Left ventricle myocardium inferior (tissue), 1 donor: ENCODE measurements at regions not wholly inside any gene's neighbourhood (a gene's known extent, or its start where the extent isn't known, plus 50 kb on each side); places are given as distances from the start of the nearest gene placed in this dataset.
"Not testable (repeated sequence)": the region's sequence is repeated elsewhere in the genome, so short reads cannot be mapped to it uniquely, and the experiment has no call there.

ENCODE experiments used
- DNase-seq: peaks from one replicate; pipeline ENCODE4 v3.0.0-alpha.2; 2020
- H3K27ac ChIP-seq: fragments of 200-600 bp; replicated peaks from 2 replicates; pipeline ENCODE4 v1.8.0; 2021
- H3K27me3 ChIP-seq: fragments of 200-600 bp; 2 replicates; pipeline ENCODE4 v1.8.0; 2021; ENCODE audit warnings: low read depth
- H3K36me3 ChIP-seq: fragments of 200-600 bp; 2 replicates; pipeline ENCODE4 v1.8.0; 2021
- H3K4me1 ChIP-seq: fragments of 200-600 bp; 2 replicates; pipeline ENCODE4 v1.8.0; 2021
- H3K4me3 ChIP-seq: fragments of 200-600 bp; 2 replicates; pipeline ENCODE4 v1.8.0; 2021; ENCODE audit warnings: mild to moderate bottlenecking, moderate library complexity
- H3K9me3 ChIP-seq: fragments of 200-600 bp; replicated peaks from 2 replicates; pipeline ENCODE4 v1.8.0; 2021
- CTCF ChIP-seq: fragments of 200-600 bp; IDR thresholded peaks from 2 replicates; pipeline ENCODE4 v1.8.0; 2021; ENCODE audit warnings: antibody characterized with exemption, mild to moderate bottlenecking, borderline replicate concordance
- intact Hi-C: fragments of 100-400 bp; cut with micrococcal nuclease; formaldehyde crosslinking; loops from one replicate; pipeline ENCODE4 v1.11.0; 2022
- donor health status: DM: no; HTN: yes; CAD: no; lungs with severe emphysema.

DNA sequence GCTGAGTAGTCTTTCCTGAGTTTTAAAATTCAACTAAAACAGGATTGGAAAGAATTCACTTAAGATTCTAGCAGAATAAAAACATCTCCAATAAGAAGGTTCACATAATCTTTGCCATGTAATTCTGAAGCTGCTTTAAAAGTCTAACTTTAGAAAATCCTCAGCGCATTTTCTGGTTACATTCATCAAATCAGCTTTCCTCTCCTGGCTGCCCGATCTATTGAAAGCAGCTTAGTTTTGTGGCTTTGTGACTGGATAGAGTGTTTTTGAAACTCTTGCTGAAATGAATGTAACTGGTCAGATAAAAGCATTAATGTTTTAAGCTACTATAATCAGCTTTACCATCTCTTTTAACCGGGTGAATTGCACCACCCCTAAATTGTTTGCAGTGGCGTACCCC lies 66.8 kb downstream of the DOP1B start:
- H3K36me3 ChIP-seq = peaks cover 82% of the 10 kb centered on the region

DNA sequence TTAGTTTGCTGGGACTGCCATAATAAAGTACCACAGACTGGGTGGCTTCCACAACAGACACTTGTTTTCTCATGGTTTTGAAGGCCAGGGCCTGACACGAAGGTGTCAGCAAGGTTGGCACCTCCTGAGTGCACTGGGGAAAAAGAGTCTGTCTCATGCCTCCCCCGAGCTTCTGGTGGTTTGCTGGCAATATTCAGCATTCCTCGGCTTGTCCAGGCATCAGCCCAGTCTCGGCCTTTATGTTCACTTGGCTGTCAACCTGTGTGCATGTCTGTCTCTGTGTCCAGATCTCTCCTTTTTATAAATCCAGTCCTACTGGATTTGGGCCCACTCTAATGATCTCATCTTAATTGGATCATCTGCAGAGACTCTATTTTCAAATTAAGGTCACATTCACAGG lies 72.6 kb downstream of the DOP1B start:
- Histone ChIP-seq H3K4me1 (peaks cover 19% of the 10 kb centered on the region), H3K27me3 (no peaks in the 10 kb centered on the region), H3K4me3 (no peak overlapping the region), H3K27ac (no peak overlapping the region), H3K36me3 (peaks cover 63% of the 10 kb centered on the region), H3K9me3 (no peaks in the 10 kb centered on the region)
- intact Hi-C loops = no loop called here
- DNase-seq = no peak
- TF ChIP-seq CTCF = no peak

More for the DNA sequence above, 66.8 kb downstream of the DOP1B start:
- Histone ChIP-seq H3K27ac (no peak overlapping the region), H3K27me3 (no peaks in the 10 kb centered on the region), H3K4me1 (no peaks in the 10 kb centered on the region), H3K4me3 (no peak overlapping the region), H3K9me3 (no peaks in the 10 kb centered on the region)
- TF ChIP-seq CTCF = no peak
- intact Hi-C loops = no loop called here
- no peak for DNase-seq

DNA sequence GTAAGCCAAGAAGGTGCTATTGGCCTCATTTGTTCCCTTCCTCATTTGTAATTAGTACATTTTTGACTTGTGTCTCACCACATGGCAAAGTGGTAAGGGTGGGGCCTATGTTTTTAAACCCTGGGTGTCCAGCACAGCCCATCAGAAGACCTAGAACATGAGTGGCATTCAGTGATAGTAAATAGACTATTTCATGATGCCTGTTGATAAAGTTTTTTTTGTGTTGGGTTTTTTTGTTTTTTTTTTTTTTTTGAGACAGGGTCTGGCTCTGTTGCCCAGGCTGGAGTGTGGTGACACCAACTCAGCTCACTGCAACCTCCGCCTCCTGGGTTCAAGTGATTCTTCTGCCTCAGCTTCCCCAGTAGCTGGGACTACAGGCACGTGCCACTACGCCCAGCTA lies 74.8 kb downstream of the DOP1B start:
- H3K4me3 ChIP-seq, H3K27ac ChIP-seq, DNase-seq, H3K27me3 ChIP-seq, H3K9me3 ChIP-seq, intact Hi-C loops: not testable (repeated sequence)
- Histone ChIP-seq H3K4me1 (peaks cover 33% of the 10 kb centered on the region), H3K36me3 (peaks cover 43% of the 10 kb centered on the region)

DNA sequence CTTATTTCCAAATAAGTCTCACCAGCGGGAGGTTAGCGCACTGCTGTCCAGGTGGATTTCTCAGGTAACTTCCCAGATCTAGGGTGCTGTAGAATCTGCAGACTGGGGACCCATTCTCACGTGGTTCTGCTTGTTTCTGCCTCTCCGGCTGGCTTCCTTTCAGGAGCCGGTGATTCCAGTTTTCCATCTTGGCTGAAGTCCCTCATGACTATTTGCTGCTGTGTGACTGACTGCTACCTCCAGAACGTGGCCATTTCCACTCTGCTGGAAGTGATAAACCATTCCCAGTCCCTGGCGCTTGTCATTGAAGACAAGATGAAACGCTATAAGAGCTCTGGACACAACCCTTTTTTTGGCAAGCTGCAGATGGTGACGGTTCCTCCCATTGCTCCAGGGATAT lies 76.0 kb downstream of the DOP1B start:
- intact Hi-C loops = no loop called here
- TF ChIP-seq CTCF = no peak

DNA sequence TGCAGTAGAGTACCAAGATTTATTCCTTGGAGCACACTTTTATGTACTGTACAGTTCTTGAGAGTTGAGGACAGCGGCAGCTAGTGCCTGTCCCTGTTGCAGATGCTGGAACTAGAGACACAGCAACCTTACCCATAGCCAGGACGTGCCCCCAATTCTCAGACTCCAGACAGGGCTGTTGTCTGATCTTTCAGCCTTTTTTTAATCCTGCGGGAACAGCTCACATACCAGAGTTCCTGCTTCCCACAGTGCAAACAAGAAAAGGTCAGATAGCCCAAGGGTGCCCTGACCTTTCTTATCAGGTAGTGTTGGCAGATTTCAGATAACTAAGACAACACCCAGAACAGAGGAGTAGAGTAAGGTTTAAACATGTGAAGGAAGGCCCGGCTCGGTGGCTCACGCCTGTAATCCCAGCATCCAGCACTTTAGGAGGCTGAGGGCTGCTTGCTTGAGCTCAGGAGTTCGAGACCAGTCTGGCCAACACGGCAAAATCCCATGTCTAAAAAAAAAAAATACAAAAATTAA lies 78.5 kb downstream of the DOP1B start:
- H3K4me3 ChIP-seq = no peak overlapping the region
- no peaks in the 10 kb centered on the region for H3K9me3 ChIP-seq
- no peak for DNase-seq
- H3K27ac ChIP-seq = peak overlapping the region; percentile 49
- peaks cover 33% of the 10 kb centered on the region for H3K4me1 ChIP-seq
- intact Hi-C loops = no loop called here
- TF ChIP-seq CTCF = no peak
- peaks cover 56% of the 10 kb centered on the region for H3K36me3 ChIP-seq
- no peaks in the 10 kb centered on the region for H3K27me3 ChIP-seq

More for the DNA sequence above, 76.0 kb downstream of the DOP1B start:
- DNase-seq = no peak
- peak overlapping the region; percentile 66 for H3K27ac ChIP-seq
- H3K36me3 ChIP-seq = peaks cover 44% of the 10 kb centered on the region
- H3K4me3 ChIP-seq = no peak overlapping the region
- peaks cover 33% of the 10 kb centered on the region for H3K4me1 ChIP-seq
- H3K9me3 ChIP-seq = no peaks in the 10 kb centered on the region
- H3K27me3 ChIP-seq = no peaks in the 10 kb centered on the region

GRCh38 chr21:36236052-36236730 lies 79.6 kb downstream of the DOP1B start:
- Histone ChIP-seq H3K27ac (no peak overlapping the region), H3K36me3 (peaks cover 49% of the 10 kb centered on the region), H3K27me3 (no peaks in the 10 kb centered on the region), H3K4me3 (no peak overlapping the region), H3K4me1 (peaks cover 33% of the 10 kb centered on the region), H3K9me3 (no peaks in the 10 kb centered on the region)
- intact Hi-C loops = no loop called here
- TF ChIP-seq CTCF = no peak
- DNase-seq = no peak
